BJ (cell line): ENCODE measurements at regions not wholly inside any gene's neighbourhood (a gene's known extent, or its start where the extent isn't known, plus 50 kb on each side); places are given as distances from the start of the nearest gene placed in this dataset.

Source experiments
- CTCF ChIA-PET: fragments of 350-600 bp; formaldehyde crosslinking; extraction: SDS; loops from one replicate; lab custom pipeline; 2021; ENCODE audit warnings: antibody characterized with exemption, inconsistent platforms; lab: Yijun Ruan, JAX
- POLR2A ChIA-PET: fragments of 300-600 bp; sonication (Branson Sonifier 250); formaldehyde crosslinking; extraction: SDS; loops from one replicate; lab custom pipeline; 2021; ENCODE audit warnings: antibody characterized with exemption; lab: Charles Lee
- DNase-seq: peaks from one replicate; pipeline ENCODE4 v3.0.0-alpha.2; 2011; ENCODE audit warnings: low read depth
- H3K27me3 ChIP-seq: 2 replicates; pipeline ENCODE4 v1.6.0; 2011; ENCODE audit warnings: low read length; ENCODE audit not compliant: control insufficient read depth, insufficient read depth
- H3K36me3 ChIP-seq: 2 replicates; pipeline ENCODE4 v1.5.1; 2011; ENCODE audit warnings: low read length; ENCODE audit not compliant: control insufficient read depth, insufficient read depth
- H3K4me3 ChIP-seq: 2 replicates; pipeline ENCODE4 v1.5.1; 2011; ENCODE audit warnings: low read depth, mild to moderate bottlenecking, control low read depth, low read length
- TF ChIP-seq, protein P1 (sequence below): IDR thresholded peaks from 2 replicates; pipeline ENCODE4 v1.5.1; 2011; ENCODE audit warnings: low read depth, mild to moderate bottlenecking, control low read depth, inconsistent platforms, low read length, moderate library complexity; ENCODE audit not compliant: insufficient read depth

DNA sequence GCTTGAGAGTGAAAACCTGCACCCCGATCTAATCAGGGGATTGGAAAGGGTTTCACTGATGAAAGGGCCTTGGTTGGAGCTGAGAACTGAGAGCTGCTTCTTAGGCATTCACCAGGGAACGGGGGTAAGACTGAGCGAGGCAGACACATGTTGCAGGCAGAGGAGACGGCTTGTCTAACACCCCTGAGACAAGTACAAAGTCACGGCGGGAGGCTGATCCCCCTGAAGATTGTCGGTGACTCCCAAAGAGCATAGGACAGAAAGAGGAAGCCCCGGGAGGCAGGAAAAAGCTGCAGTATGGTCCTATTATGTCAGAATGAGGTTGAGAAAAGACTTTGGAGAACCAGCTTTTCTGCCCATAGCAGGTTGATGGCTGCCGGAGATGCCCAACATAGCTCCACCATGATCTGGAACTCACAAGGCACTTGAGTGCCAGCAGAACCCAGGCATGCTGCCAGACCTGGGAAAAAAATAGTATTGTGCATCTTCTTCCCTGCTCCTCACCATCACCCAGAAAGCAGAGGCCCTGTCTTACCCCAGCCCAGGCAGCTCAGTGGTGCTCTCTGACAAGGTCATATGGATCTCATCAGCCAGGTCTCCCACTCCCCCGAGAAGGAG lies 463.9 kb upstream of the PROX1 start:
- DNase-seq: no peak
- H3K4me3 ChIP-seq: no peak overlapping the region
- TF ChIP-seq, protein P1, sequence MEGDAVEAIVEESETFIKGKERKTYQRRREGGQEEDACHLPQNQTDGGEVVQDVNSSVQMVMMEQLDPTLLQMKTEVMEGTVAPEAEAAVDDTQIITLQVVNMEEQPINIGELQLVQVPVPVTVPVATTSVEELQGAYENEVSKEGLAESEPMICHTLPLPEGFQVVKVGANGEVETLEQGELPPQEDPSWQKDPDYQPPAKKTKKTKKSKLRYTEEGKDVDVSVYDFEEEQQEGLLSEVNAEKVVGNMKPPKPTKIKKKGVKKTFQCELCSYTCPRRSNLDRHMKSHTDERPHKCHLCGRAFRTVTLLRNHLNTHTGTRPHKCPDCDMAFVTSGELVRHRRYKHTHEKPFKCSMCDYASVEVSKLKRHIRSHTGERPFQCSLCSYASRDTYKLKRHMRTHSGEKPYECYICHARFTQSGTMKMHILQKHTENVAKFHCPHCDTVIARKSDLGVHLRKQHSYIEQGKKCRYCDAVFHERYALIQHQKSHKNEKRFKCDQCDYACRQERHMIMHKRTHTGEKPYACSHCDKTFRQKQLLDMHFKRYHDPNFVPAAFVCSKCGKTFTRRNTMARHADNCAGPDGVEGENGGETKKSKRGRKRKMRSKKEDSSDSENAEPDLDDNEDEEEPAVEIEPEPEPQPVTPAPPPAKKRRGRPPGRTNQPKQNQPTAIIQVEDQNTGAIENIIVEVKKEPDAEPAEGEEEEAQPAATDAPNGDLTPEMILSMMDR: no peak
- H3K27me3 ChIP-seq: no peaks in the 10 kb centered on the region
- no peaks in the 10 kb centered on the region for H3K36me3 ChIP-seq
- ChIA-PET CTCF (interaction anchor here (1.2 kb wide), 1 partner anchor 13 kb away, joined by 3 read pairs; no protein-coding TSS in a partner anchor), POLR2A (no interaction called here)

DNA sequence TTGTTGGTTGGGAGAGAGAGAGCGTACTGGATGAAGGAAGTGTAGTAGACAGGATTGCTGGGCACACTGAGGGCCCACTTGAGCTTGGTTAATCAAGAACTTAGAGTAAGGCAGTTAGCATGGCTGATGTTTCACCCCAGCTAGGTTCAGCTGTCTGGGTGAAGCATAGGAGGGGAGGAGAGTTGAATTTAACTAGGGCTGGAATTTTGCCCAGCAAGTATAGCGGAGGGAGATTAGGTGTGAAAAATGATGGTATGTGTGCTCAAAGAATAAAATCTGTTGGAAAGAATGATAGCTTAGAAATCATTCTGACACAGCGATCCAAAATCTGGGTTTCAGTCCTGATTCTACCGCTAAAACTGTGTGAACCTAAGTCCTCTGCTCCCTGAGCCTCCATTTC lies 461.5 kb upstream of the PROX1 start:
- H3K4me3 ChIP-seq: no peak overlapping the region
- no peak for DNase-seq
- CTCF ChIA-PET: no interaction called here
- H3K27me3 ChIP-seq: no peaks in the 10 kb centered on the region
- POLR2A ChIA-PET: no interaction called here
- no peaks in the 10 kb centered on the region for H3K36me3 ChIP-seq
- TF ChIP-seq, protein P1: no peak

DNA sequence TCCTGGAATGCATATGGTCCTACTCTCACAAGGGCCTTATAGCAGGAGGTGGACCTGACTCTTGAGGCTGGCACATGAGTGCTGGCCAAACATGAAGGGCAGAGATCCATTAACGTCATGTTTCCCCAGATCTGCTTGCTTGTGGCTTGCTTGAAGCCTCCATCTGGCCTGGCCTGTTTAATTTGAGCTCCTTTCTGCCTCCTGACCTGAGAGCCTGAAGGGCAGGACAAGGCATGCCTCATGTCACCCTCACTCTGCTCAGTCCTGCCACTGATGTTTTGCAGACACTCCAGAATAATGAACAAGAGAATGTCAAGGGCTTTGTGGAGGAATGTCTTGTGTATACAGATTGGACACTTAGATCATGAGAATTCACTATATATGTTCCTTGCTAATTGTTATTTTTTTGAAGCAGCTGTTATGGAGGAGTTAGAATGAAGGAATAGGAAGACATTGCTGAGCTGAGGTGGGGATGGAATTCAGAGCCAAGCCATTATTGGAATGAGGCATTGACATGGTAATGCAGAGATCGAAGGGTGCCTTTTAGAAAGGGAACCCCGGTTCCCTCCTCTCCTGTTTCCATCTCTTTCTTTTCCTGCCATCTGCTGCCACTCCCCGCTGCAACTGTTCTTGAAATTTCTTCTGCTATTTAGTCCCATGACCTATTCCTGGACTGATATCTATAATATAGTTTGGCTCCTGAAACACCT lies 457.0 kb upstream of the PROX1 start:
- Histone ChIP-seq H3K27me3 (no peaks in the 10 kb centered on the region), H3K36me3 (no peaks in the 10 kb centered on the region), H3K4me3 (no peak overlapping the region)
- no peak for DNase-seq
- ChIA-PET POLR2A (no interaction called here), CTCF (no interaction called here)
- TF ChIP-seq, protein P1: no peak

DNA sequence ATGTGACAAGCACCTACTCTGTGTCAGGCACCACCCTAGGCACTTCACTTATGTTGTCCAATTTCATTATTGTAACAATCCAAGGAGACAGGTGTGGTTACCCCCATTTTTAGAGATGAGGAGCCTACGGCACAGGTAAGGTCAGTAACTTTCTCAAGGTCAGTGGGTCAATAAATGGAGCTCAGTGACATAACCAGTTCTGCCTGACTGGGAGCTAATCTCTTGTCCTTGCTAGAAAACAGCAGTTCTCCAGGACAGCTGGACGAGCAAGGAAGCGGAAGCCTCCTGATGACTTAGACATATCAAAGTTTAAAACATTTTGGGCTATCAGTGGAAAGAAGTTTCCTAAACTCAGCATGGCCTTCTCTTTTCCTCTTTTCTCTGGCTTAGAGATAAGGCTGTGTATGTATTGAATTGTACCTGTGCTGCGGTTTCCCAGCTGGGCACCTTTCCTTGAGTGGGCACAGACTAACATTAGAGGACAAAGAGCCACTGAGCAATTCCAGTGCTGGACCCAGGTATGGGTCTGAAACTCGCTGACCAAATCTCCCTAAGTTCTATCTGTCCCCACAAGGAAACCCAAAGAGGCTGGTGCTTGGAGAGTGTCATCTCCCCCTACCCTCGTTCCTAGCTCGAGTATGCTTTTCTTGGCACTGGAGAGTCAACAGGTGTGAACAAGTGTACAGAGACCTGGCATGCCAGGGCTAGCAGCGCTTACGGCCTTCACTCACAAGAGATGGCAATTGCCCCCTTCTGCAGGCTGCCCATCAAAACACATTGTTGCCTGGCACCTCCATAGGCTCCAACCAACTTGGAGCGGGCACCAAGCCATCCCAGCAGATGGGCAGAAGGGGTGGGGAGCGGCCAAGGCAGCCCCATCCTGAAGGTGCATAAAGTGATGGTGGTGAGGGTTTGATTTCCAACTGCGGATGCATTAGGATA lies 456.1 kb upstream of the PROX1 start:
- CTCF ChIA-PET: no interaction called here
- POLR2A ChIA-PET: no interaction called here
- no peak overlapping the region for H3K4me3 ChIP-seq

More for the DNA sequence above, 456.1 kb upstream of the PROX1 start:
- Histone ChIP-seq H3K27me3 (no peaks in the 10 kb centered on the region), H3K36me3 (no peaks in the 10 kb centered on the region)
- TF ChIP-seq, protein P1: no peak
- DNase-seq: no peak
